Endometrium (tissue), 2 donors: ENCODE measurements at regions not wholly inside any gene's neighbourhood (a gene's known extent, or its start where the extent isn't known, plus 50 kb on each side); places are given as distances from the start of the nearest gene placed in this dataset.
A peak's percentile ranks its signal among the peaks of the same experiment; 100 is the strongest.

ENCODE experiments used
- FAIRE-seq: peaks from 2 replicates; lab custom pipeline; 2012; peaks lifted over from hg19 to GRCh38; lab: Jason Lieb, UNC
- donor health status: control.
- donor health status: control.

- no peak for FAIRE-seq
Observed at GRCh38 chr5:158482125-158482524, 617.6 kb downstream of the EBF1 start.

- no peak for FAIRE-seq
Observed at GRCh38 chr5:158478139-158478538, 619.2 kb upstream of the CLINT1 start.

- no peak for FAIRE-seq
Observed at GRCh38 chr5:158477214-158477613, 618.3 kb upstream of the CLINT1 start.

- no peak for FAIRE-seq
Observed at GRCh38 chr5:158473016-158473635, 614.2 kb upstream of the CLINT1 start.

- FAIRE-seq, result no peak
Observed at GRCh38 chr5:158471535-158471924, 612.6 kb upstream of the CLINT1 start.

GRCh38 chr5:158470764-158471534 lies 612.0 kb upstream of the CLINT1 start:
- no peak for FAIRE-seq

GRCh38 chr5:158468444-158468843 lies 609.5 kb upstream of the CLINT1 start:
- FAIRE-seq, result no peak

- no peak for FAIRE-seq
Observed at GRCh38 chr5:158466191-158466590, 607.2 kb upstream of the CLINT1 start.

- FAIRE-seq, result peak; percentile 70
Observed at GRCh38 chr5:158465086-158465972, 606.4 kb upstream of the CLINT1 start.

GRCh38 chr5:158464383-158464782 lies 605.4 kb upstream of the CLINT1 start:
- FAIRE-seq, result no peak

- no peak for FAIRE-seq
Observed at GRCh38 chr5:158463938-158464337, 605.0 kb upstream of the CLINT1 start.

GRCh38 chr5:158463188-158463587 lies 604.2 kb upstream of the CLINT1 start:
- no peak for FAIRE-seq

- FAIRE-seq, result no peak
Observed at GRCh38 chr5:158462349-158463114, 603.6 kb upstream of the CLINT1 start.

GRCh38 chr5:158461240-158461854 lies 602.4 kb upstream of the CLINT1 start:
- FAIRE-seq, result peak; percentile 78

- FAIRE-seq, result no peak
Observed at GRCh38 chr5:158458086-158458485, 599.1 kb upstream of the CLINT1 start.

GRCh38 chr5:158456756-158457155 lies 597.8 kb upstream of the CLINT1 start:
- FAIRE-seq, result no peak

GRCh38 chr5:158456241-158456640 lies 597.3 kb upstream of the CLINT1 start:
- FAIRE-seq, result no peak

- no peak for FAIRE-seq
Observed at GRCh38 chr5:158451993-158452672, 593.2 kb upstream of the CLINT1 start.

GRCh38 chr5:158451203-158451992 lies 592.5 kb upstream of the CLINT1 start:
- peak; percentile 92 for FAIRE-seq

GRCh38 chr5:158450751-158451171 lies 591.8 kb upstream of the CLINT1 start:
- peak; percentile 97 for FAIRE-seq
